Activated CD8-positive, alpha-beta T cell treated with anti-CD3 and anti-CD28 coated beads for 36 hours (primary cell): ENCODE measurements at regions not wholly inside any gene's neighbourhood (a gene's known extent, or its start where the extent isn't known, plus 50 kb on each side); places are given as distances from the start of the nearest gene placed in this dataset.
A peak's percentile ranks its signal among the peaks of the same experiment; 100 is the strongest.

Experiments used
- ATAC-seq: fragments of 200-7000 bp; cut with Tn5 transposase; one replicate; pipeline ENCODE4 v1.10.0; 2021; ENCODE audit warnings: mild to moderate bottlenecking, moderate library complexity
- CTCF ChIA-PET: fragments of 350-600 bp; sonication (Branson Sonifier 250); formaldehyde crosslinking; loops from one replicate; lab custom pipeline; 2021; ENCODE audit warnings: antibody characterized with exemption; lab: Charles Lee
- POLR2A ChIA-PET: fragments of 350-600 bp; sonication (Branson Sonifier 250); formaldehyde crosslinking; loops from one replicate; lab custom pipeline; 2021; ENCODE audit warnings: antibody characterized with exemption; lab: Charles Lee
- DNase-seq: peaks from one replicate; pipeline ENCODE4 v3.0.0-alpha.2; 2020
- H3K27ac Mint-ChIP-seq: one replicate; pipeline ENCODE4 v1.8.0; 2021; ENCODE audit warnings: mild to moderate bottlenecking, mixed read lengths
- H3K27me3 Mint-ChIP-seq: one replicate; pipeline ENCODE4 v1.8.0; 2021; ENCODE audit warnings: mixed read lengths
- H3K36me3 Mint-ChIP-seq: one replicate; pipeline ENCODE4 v1.8.0; 2021; ENCODE audit warnings: low read depth, mixed read lengths
- H3K4me1 Mint-ChIP-seq: one replicate; pipeline ENCODE4 v1.8.0; 2021; ENCODE audit warnings: low read depth, mixed read lengths
- H3K4me3 Mint-ChIP-seq: one replicate; pipeline ENCODE4 v1.8.0; 2021; ENCODE audit warnings: mild to moderate bottlenecking, moderate library complexity, mixed read lengths
- H3K9me3 Mint-ChIP-seq: one replicate; pipeline ENCODE4 v1.8.0; 2021; ENCODE audit warnings: mixed read lengths
- intact Hi-C: fragments of 100-400 bp; cut with micrococcal nuclease; formaldehyde crosslinking; loops from one replicate; pipeline ENCODE4 v1.10.0; 2022
- TF ChIP-seq, protein P1 (sequence below): fragments of 200-600 bp; IDR thresholded peaks from one replicate; pipeline ENCODE4 v1.8.0; 2022; ENCODE audit warnings: antibody characterized with exemption, mild to moderate bottlenecking

GRCh38 chr4:177041356-177041755 lies 248.6 kb upstream of the VEGFC start:
- ChIA-PET CTCF (interaction anchor here (1.7 kb wide), 1 partner anchor 664 kb away, joined by 5 read pairs; no protein-coding TSS in a partner anchor), POLR2A (no interaction called here)
- TF ChIP-seq, protein P1, sequence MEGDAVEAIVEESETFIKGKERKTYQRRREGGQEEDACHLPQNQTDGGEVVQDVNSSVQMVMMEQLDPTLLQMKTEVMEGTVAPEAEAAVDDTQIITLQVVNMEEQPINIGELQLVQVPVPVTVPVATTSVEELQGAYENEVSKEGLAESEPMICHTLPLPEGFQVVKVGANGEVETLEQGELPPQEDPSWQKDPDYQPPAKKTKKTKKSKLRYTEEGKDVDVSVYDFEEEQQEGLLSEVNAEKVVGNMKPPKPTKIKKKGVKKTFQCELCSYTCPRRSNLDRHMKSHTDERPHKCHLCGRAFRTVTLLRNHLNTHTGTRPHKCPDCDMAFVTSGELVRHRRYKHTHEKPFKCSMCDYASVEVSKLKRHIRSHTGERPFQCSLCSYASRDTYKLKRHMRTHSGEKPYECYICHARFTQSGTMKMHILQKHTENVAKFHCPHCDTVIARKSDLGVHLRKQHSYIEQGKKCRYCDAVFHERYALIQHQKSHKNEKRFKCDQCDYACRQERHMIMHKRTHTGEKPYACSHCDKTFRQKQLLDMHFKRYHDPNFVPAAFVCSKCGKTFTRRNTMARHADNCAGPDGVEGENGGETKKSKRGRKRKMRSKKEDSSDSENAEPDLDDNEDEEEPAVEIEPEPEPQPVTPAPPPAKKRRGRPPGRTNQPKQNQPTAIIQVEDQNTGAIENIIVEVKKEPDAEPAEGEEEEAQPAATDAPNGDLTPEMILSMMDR: no peak
- Mint-ChIP-seq H3K27ac (no peak overlapping the region), H3K4me1 (no peaks in the 10 kb centered on the region), H3K4me3 (no peak overlapping the region), H3K27me3 (peaks cover 4% of the 10 kb centered on the region), H3K36me3 (no peaks in the 10 kb centered on the region), H3K9me3 (no peaks in the 10 kb centered on the region)
- intact Hi-C loops: no loop called here
- ATAC-seq (no peak), DNase-seq (no peak)

DNA sequence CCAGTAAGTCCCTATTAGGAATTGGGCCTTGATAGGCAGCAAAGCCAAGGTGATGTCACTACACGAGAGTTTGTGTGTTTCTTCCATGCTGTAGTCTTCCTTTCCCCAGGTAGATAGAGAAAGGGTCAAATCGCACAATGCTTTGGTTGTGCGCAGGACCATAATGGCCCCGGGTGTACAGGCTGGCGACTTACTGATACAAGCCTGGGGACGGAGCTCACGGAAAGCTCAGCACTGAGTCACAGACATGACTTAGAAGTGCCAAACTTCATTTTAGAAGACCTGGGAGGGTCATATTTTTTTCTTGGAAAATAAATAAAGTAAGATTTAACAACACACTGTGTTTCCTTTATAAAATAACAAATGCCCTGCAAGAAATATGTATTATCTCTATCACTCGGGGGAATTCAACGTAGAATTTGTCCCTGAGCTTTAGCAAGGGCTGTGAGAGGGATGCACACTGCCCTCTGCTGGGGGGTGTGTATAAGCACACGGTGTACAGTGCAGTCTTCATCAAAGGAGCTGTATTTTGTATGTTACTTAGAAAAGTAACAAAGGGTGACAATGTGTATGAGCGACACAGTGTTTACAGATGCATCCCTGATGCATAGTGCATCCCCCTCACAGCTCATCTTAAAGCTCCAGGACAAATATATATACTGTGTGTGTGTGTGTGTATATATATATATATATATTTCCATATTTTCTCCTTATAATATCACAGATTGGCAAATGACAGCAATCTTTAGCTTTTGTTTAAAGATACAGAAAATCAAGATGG lies 254.5 kb upstream of the VEGFC start:
- Mint-ChIP-seq H3K9me3 (no peaks in the 10 kb centered on the region), H3K27me3 (peaks cover 6% of the 10 kb centered on the region), H3K4me3 (no peak overlapping the region), H3K36me3 (no peaks in the 10 kb centered on the region), H3K4me1 (no peaks in the 10 kb centered on the region), H3K27ac (no peak overlapping the region)
- TF ChIP-seq, protein P1: peak; percentile 78
- ChIA-PET POLR2A (no interaction called here), CTCF (interaction anchor here (0.5 to 2.1 kb wide), 29 partner anchors 9 to 673 kb away, joined by 3 to 33 read pairs (median 4); no protein-coding TSS in a partner anchor)
- peak; percentile 51 for DNase-seq
- peak; percentile 96 for ATAC-seq
- intact Hi-C loops: loop anchor here (5.0 kb wide), 2 partner anchors 255 to 670 kb away; partner anchors contain the start of gene VEGFC

DNA sequence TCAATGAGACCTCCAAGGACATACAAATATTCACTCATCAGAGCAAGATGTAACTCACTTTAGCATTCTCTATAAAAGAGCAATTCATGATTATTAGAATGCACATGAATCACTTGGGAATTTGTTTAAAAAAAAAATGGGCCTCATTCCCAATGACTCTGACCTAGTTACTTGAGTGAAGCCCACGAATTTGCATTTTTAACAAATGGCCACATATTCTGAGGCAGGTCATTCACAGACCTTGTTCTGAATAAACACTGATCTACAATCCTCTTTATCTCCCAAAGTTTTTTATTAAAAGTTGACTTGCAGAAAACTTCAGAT lies 255.1 kb upstream of the VEGFC start:
- CTCF ChIA-PET: interaction anchor here (0.5 to 2.1 kb wide), 28 partner anchors 10 to 673 kb away, joined by 3 to 33 read pairs (median 4); no protein-coding TSS in a partner anchor
- H3K4me3 Mint-ChIP-seq: no peak overlapping the region
- no peaks in the 10 kb centered on the region for H3K9me3 Mint-ChIP-seq
- POLR2A ChIA-PET: no interaction called here
- H3K4me1 Mint-ChIP-seq: no peaks in the 10 kb centered on the region
- H3K27me3 Mint-ChIP-seq: peaks cover 6% of the 10 kb centered on the region
- no peak for ATAC-seq
- TF ChIP-seq, protein P1: no peak
- H3K36me3 Mint-ChIP-seq: no peaks in the 10 kb centered on the region
- intact Hi-C loops: loop anchor here (5.0 kb wide), 2 partner anchors 256 to 671 kb away; partner anchors contain the start of gene VEGFC
- no peak for DNase-seq
- H3K27ac Mint-ChIP-seq: no peak overlapping the region

DNA sequence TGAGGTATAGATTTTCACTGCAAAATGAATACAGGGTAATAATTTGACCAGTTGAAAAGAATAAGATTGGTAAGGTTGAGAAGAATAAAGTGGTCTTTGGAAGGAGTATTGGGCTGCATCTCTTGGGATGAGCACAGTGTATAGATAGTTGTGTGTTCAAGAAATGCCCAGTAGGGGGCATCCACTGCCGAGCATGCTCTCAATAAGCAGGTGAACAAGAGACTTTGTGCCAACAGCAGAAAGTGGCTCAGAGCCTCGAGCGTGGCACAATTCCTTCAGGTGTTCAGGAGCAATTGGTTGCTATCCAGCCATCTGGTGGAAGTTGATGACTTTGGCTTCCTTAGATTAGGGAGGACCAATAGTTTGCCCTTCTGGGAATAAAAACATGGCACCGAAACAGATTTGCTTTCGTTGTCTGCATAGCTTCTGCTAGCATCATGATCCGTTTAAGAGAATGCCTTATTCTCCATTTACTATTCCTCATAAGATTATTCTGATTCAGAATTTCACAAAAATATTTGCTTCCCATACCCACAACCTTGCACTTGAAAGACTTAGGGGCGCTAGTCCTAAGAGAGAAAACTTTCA lies 258.1 kb upstream of the NEIL3 start:
- intact Hi-C loops: no loop called here
- ChIA-PET POLR2A (no interaction called here), CTCF (interaction anchor here (0.9 to 1.3 kb wide), 2 partner anchors 13 to 22 kb away, joined by 3 to 4 read pairs; no protein-coding TSS in a partner anchor)
- Mint-ChIP-seq H3K36me3 (no peaks in the 10 kb centered on the region), H3K4me1 (no peaks in the 10 kb centered on the region), H3K27ac (no peak overlapping the region), H3K9me3 (no peaks in the 10 kb centered on the region), H3K27me3 (peaks cover 4% of the 10 kb centered on the region), H3K4me3 (no peak overlapping the region)
- DNase-seq (peak; percentile 45), ATAC-seq (peak; percentile 66)
- TF ChIP-seq, protein P1: peak; percentile 64
